BLaER1 treated with 17β-estradiol and CSF1 and Interleukin-3, amounts not matched to agents 10 nM and 100 nM (cell line): ENCODE measurements at regions not wholly inside any gene's neighbourhood (a gene's known extent, or its start where the extent isn't known, plus 50 kb on each side); places are given as distances from the start of the nearest gene placed in this dataset.

Experiments
- H3K27ac ChIP-seq, 11 experiments: shearing (Covaris generic); formaldehyde crosslinking; 2 replicates each; pipeline ENCODE4 v1.8.1; 2022
- H3K27me3 ChIP-seq, 11 experiments: shearing (Covaris generic); formaldehyde crosslinking; 2 replicates each; pipeline ENCODE4 v1.8.1; 2022
- H3K36me3 ChIP-seq, 11 experiments: shearing (Covaris generic); formaldehyde crosslinking; 2 replicates each; pipeline ENCODE4 v1.8.1; 2022
- H3K4me1 ChIP-seq, 10 experiments: shearing (Covaris generic); formaldehyde crosslinking; 2 replicates each; pipeline ENCODE4 v1.8.1; 2022
- H3K4me2 ChIP-seq, 11 experiments: shearing (Covaris generic); formaldehyde crosslinking; 2 replicates each; pipeline ENCODE4 v1.8.1; 2022
- H3K4me3 ChIP-seq, 10 experiments: shearing (Covaris generic); formaldehyde crosslinking; 2 replicates each; pipeline ENCODE4 v1.8.1; 2022
- H3K9ac ChIP-seq, 11 experiments: shearing (Covaris generic); formaldehyde crosslinking; 2 replicates each; pipeline ENCODE4 v1.8.1; 2022
- H3K9me3 ChIP-seq, 11 experiments: shearing (Covaris generic); formaldehyde crosslinking; replicated peaks in 1 of 11; 2 replicates each; pipeline ENCODE4 v1.8.1; 2022
- H4K20me1 ChIP-seq, 11 experiments: shearing (Covaris generic); formaldehyde crosslinking; 2 replicates each; pipeline ENCODE4 v1.8.1; 2022
- Cebpa-rat ChIP-seq, 11 experiments: shearing (Covaris generic); IDR thresholded peaks; 2 replicates each; pipeline ENCODE4 v1.8.1; 2022

DNA sequence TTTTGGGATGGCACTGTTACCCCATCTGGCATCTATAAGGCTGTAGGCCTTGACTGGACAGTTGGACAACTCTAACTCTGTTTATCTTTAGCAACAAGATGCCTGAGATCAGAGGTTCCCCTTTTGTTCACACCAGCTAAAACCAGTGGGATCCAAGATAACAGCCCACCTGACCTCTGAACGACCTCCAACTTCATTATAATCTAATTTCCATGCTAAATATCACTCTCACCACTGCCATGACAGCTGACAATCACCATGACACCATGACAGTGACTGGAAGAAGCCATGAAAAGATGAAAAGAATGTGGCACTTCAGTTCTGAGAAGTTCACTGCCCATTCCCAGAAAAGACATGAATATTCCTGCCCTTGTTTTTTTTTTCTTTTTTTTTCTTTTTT is 281.4 kb upstream of the TAC1 start:
- H3K9ac ChIP-seq, result no peak overlapping the region
- TF ChIP-seq Cebpa-rat (IDR thresholded peaks at IDR 0.05), result no peak

DNA sequence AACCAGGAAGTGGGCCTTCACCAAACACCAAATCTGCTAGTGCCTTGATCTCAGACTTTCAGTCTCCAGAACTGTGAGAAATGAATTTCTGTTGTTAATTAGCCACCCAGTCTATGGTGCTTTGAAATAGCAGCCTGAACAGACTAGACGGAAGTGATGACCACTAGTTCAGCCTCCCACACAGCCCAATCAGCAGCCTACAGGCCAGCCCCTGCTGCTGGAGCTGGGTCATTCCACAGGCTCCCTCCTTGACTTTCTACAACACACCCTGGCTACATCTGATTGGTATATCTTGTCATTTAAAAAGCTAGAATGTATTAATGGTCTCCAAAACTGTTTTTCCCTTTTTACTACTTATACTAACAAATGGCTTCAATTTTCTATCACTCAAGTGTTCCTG is 277.2 kb upstream of the TAC1 start:
- no peak for TF ChIP-seq Cebpa-rat (IDR thresholded peaks at IDR 0.05)
- H3K27ac ChIP-seq, result no peak overlapping the region
- H3K4me2 ChIP-seq, result no peak overlapping the region
- H3K4me1 ChIP-seq, result no peaks in the 10 kb centered on the region
- no peaks in the 10 kb centered on the region for H3K9me3 ChIP-seq
- H3K9ac ChIP-seq, result no peak overlapping the region
- H4K20me1 ChIP-seq, result no peaks in the 10 kb centered on the region
- no peak overlapping the region for H3K4me3 ChIP-seq
- H3K36me3 ChIP-seq, result no peaks in the 10 kb centered on the region
- no peaks in the 10 kb centered on the region for H3K27me3 ChIP-seq

More for the DNA sequence above, 281.4 kb upstream of the TAC1 start:
- H3K27ac ChIP-seq, result no peak overlapping the region
- H3K9me3 ChIP-seq, result 0 out of 22 replicates have a peak, but pooled peaks cover 0 to 3% (median 0%) of the 10 kb centered on the region in 11 experiments
- H3K4me3 ChIP-seq, result no peak overlapping the region
- H3K36me3 ChIP-seq, result no peaks in the 10 kb centered on the region
- H3K4me1 ChIP-seq, result no peaks in the 10 kb centered on the region
- H3K27me3 ChIP-seq, result no peaks in the 10 kb centered on the region
- H3K4me2 ChIP-seq, result no peak overlapping the region
- no peaks in the 10 kb centered on the region for H4K20me1 ChIP-seq

DNA sequence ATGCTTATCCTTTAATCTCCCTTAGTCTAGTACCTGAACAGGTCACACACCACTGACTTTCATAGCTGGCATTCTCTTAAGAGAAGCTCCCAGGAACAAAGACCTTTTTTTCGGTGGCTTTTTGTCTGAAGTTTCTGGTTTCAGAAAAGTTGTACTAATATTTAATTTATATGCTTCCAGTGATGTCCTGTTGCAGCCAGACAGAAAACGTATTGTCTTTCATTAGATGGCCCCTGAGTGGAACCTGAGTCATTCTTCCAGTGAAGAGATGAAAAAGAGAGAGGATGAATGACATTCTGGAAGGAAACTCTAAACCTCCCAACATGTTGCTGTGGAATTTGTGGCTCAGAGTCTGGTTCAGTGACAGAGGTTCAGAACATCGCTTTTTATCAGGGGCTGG is 274.8 kb upstream of the TAC1 start:
- Histone ChIP-seq H3K4me2 (no peak overlapping the region), H3K36me3 (no peaks in the 10 kb centered on the region), H3K27ac (no peak overlapping the region), H3K9ac (no peak overlapping the region), H3K9me3 (peaks cover 7 to 19% (median 14%) of the 10 kb centered on the region in 11 experiments; a peak in 19 of 22 replicates), H3K4me3 (no peak overlapping the region), H3K4me1 (peaks cover 0 to 4% (median 0%) of the 10 kb centered on the region in 10 experiments; a peak in 2 of 20 replicates), H3K27me3 (no peaks in the 10 kb centered on the region), H4K20me1 (no peaks in the 10 kb centered on the region)
- no peak for TF ChIP-seq Cebpa-rat (IDR thresholded peaks at IDR 0.05)

DNA sequence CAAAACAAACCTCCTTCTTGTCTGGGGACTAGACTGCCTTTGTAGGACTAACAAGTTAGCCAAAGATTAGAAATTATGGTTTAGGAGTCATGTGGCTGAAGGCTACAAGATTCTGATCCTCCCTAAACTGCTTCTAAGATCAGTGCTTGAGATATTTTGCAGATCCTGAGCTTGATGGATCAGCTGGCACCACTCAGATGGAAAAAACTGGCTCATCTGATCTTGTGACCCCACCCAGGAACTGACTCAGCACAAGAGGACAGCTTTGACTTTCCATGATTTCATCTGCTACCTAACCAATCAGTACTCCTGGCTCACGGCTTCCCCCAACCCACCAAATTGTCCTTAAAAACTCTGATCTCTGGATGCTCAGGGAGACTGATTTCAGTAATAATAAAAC is 271.5 kb upstream of the TAC1 start:
- Histone ChIP-seq H3K4me3 (no peak overlapping the region), H3K27me3 (no peaks in the 10 kb centered on the region), H3K4me2 (no peak overlapping the region), H3K36me3 (no peaks in the 10 kb centered on the region), H4K20me1 (no peaks in the 10 kb centered on the region), H3K27ac (no peak overlapping the region), H3K4me1 (peaks cover 0 to 4% (median 0%) of the 10 kb centered on the region in 10 experiments; a peak in 2 of 20 replicates), H3K9ac (no peak overlapping the region), H3K9me3 (peaks cover 9 to 20% (median 15%) of the 10 kb centered on the region in 11 experiments; a peak in 19 of 22 replicates)
- no peak for TF ChIP-seq Cebpa-rat (IDR thresholded peaks at IDR 0.05)

DNA sequence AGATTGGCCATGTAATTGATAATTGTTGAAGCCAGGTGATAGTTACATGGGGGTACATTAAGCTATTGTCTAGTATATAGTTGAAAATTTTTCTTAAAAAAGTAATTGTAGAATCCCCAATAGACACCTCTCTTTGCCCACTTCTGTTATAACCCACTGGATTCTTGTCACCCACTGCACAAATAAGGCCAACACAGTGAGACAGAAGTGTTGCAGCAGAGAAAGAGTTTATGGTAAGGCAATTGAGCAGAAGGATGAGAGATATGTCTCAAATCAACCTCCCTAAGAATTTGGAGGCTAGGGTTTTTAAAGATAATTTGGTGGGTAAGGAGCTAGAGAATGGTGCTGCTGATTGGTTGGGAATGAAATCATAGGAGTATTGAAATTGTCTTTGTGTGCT is 270.3 kb upstream of the TAC1 start:
- Histone ChIP-seq H3K4me1 (peaks cover 0 to 4% (median 0%) of the 10 kb centered on the region in 10 experiments; a peak in 2 of 20 replicates), H3K36me3 (no peaks in the 10 kb centered on the region), H3K4me2 (no peak overlapping the region), H3K27me3 (no peaks in the 10 kb centered on the region), H4K20me1 (no peaks in the 10 kb centered on the region), H3K27ac (no peak overlapping the region), H3K9ac (no peak overlapping the region), H3K4me3 (no peak overlapping the region), H3K9me3 (peaks cover 9 to 20% (median 15%) of the 10 kb centered on the region in 11 experiments; a peak in 19 of 22 replicates)
- no peak for TF ChIP-seq Cebpa-rat (IDR thresholded peaks at IDR 0.05)

DNA sequence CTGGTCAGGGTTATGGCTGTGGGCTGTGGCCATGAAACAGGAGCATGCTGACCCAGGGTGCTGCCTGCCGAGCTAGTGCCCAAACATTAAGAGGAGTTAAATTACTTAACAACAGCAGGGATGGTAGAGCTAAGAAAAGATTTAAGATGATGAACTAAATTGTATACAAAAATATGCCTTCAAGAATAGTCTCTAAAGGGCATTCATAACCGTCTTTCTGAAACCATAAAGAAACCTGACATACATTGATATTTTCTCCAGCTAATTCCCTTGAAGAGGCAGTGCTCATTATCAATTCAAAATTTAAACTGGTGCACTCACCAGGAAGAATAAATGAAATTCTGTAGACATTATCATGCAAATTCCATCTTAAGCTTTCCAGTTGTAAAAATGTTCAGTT is 265.8 kb upstream of the TAC1 start:
- TF ChIP-seq Cebpa-rat (IDR thresholded peaks at IDR 0.05), result no peak
- Histone ChIP-seq H3K9me3 (peaks cover 8 to 12% (median 10%) of the 10 kb centered on the region in 11 experiments; a peak in 19 of 22 replicates), H3K4me2 (no peak overlapping the region), H3K4me3 (no peak overlapping the region), H3K27ac (no peak overlapping the region), H4K20me1 (no peaks in the 10 kb centered on the region), H3K27me3 (no peaks in the 10 kb centered on the region), H3K36me3 (no peaks in the 10 kb centered on the region), H3K4me1 (no peaks in the 10 kb centered on the region), H3K9ac (no peak overlapping the region)

DNA sequence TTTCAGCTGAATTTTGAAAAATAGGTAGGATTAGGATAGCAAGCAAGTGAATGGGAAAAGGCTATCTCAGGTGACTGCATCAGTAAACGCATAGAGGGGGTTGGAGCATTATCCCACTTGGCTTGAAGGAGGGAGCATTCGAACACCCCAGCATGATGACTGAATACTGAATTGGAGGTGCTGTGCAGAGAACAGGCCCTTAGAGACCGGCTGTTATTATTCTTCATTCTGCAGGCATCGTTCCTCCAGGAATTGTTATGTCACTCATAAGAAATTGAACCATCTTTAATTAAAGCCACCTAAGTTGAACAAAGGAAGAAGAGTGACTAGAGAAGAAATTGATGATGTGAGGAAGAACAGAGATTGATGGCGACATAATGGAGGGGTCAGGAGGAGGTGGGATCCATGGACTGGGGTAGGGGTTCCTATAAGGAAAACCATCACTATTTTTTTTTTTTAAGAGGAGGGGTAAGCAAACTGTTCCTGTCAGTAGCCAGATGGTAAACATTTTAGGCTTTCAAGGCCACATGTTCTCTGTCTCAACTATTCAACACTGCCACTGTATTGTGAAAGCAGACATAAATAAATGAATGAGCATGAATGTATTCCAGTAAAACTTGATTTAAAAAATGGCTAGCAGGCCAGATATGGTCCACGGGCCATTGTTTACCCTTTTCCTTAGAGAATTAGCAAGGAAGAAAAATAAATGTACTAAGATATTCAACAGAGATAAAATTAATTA is 264.7 kb upstream of the TAC1 start:
- TF ChIP-seq Cebpa-rat (IDR thresholded peaks at IDR 0.05), result no peak
- no peaks in the 10 kb centered on the region for H4K20me1 ChIP-seq
- H3K27me3 ChIP-seq, result no peaks in the 10 kb centered on the region
- H3K36me3 ChIP-seq, result no peaks in the 10 kb centered on the region
- 0 out of 22 replicates have a peak, but pooled peaks cover 0 to 2% (median 0%) of the 10 kb centered on the region in 11 experiments for H3K9me3 ChIP-seq
- H3K4me3 ChIP-seq, result no peak overlapping the region
- H3K9ac ChIP-seq, result no peak overlapping the region
- H3K4me2 ChIP-seq, result no peak overlapping the region
- no peak overlapping the region for H3K27ac ChIP-seq
- no peaks in the 10 kb centered on the region for H3K4me1 ChIP-seq

DNA sequence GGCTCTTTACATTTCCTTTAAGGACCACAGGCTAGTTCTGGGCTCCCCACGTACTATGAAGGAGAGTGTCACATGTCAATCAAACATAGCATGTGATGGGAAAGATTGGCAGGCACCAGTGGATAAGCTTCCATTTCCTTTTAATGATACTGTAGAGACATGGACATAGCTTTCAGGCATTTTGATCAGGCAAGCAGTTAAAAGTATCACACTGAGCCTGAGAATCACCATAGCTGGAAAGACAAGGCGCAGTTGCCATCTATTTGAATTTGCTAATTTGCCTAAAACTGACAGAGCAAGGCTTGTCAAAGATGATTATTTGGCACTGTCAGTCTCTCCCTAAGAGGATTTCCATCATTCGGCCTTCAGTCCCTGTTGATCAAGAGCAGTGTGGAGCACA is 263.4 kb upstream of the TAC1 start:
- no peak for TF ChIP-seq Cebpa-rat (IDR thresholded peaks at IDR 0.05)
- H3K4me1 ChIP-seq, result no peaks in the 10 kb centered on the region
- no peak overlapping the region for H3K4me3 ChIP-seq
- H3K36me3 ChIP-seq, result no peaks in the 10 kb centered on the region
- no peak overlapping the region for H3K4me2 ChIP-seq
- no peaks in the 10 kb centered on the region for H3K9me3 ChIP-seq
- H4K20me1 ChIP-seq, result no peaks in the 10 kb centered on the region
- H3K27me3 ChIP-seq, result no peaks in the 10 kb centered on the region
- H3K9ac ChIP-seq, result no peak overlapping the region
- no peak overlapping the region for H3K27ac ChIP-seq

DNA sequence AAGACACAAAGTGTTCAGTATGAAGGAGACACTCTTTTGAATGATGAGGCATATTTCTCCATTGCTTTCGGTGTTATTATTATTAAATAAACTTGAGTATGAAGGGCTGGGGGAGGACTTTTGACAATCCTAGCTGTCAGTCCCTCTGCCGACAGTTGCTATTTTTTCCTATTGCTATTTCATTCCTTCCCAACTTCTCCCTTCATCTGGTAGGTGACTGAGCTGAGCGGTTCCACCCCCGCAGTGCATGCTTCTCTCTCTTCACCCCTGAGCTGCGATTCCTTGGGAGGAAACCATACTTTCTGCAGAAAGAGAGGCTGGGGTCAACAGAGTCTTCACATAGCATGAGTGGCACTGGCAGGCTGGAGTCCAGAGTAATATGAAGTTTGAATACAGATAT is 261.2 kb upstream of the TAC1 start:
- H3K9me3 ChIP-seq, result no peaks in the 10 kb centered on the region
- H3K9ac ChIP-seq, result no peak overlapping the region
- H3K36me3 ChIP-seq, result no peaks in the 10 kb centered on the region
- no peak overlapping the region for H3K27ac ChIP-seq
- no peak overlapping the region for H3K4me3 ChIP-seq
- no peaks in the 10 kb centered on the region for H4K20me1 ChIP-seq
- H3K4me2 ChIP-seq, result no peak overlapping the region
- H3K27me3 ChIP-seq, result no peaks in the 10 kb centered on the region
- H3K4me1 ChIP-seq, result no peaks in the 10 kb centered on the region
- no peak for TF ChIP-seq Cebpa-rat (IDR thresholded peaks at IDR 0.05)

DNA sequence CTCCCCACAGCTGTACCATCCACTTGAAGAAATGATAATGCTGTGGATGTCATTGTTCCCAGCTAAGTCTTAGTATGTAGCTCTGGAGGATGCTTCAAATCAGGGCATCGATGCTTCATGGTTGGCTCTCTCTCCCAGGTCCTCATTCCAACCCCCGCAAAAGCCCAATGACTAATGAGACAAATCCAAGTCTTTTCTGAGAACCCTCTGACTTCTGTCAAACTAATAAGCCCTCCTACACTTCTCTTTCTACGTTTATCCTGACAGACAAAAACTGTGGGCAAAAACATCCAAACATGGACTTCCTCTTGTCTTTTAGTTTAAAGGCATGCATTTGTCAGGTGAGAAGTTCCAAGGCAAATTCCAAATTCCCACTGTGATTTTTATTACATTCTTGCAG is 260.4 kb upstream of the TAC1 start:
- Histone ChIP-seq H3K4me2 (no peak overlapping the region), H3K27me3 (no peaks in the 10 kb centered on the region), H3K9ac (no peak overlapping the region), H3K4me1 (no peaks in the 10 kb centered on the region), H3K36me3 (no peaks in the 10 kb centered on the region), H4K20me1 (no peaks in the 10 kb centered on the region), H3K9me3 (no peaks in the 10 kb centered on the region), H3K27ac (no peak overlapping the region), H3K4me3 (no peak overlapping the region)
- no peak for TF ChIP-seq Cebpa-rat (IDR thresholded peaks at IDR 0.05)
